ENCODE measurements at regions not wholly inside any gene's neighbourhood (a gene's known extent, or its start where the extent isn't known, plus 50 kb on each side); places are given as distances from the start of the nearest gene placed in this dataset.
A peak's percentile ranks its signal among the peaks of the same experiment; 100 is the strongest.

DNA sequence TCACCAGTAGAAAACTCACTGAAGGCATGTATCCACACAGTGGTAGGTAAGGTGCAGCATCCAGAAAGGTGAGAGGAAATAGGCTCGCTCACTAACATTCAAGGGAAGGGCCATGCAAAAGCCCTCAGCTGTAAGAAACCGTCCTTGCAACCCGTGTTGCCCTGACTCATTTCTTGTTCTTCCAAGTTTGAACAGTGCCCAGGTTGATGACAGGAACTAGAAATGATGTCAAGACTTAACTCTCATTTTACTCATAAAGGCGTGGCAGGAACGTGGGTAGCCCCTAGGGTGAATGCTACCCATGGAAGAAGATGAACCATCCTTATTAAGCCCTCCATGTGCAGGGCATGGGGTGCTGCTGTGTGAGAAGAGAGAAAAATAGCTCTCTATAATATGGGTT, 187.6 kb downstream of the CD83 start:
- peaks cover 0 to 21% (median 2%) of the 10 kb centered on the region in 5 donors for H3K4me1 ChIP-seq (ENCODE audit: control insufficient read depth in 5 of 5, insufficient read depth in 5 of 5, low read length in 5 of 5)
- DNase-seq, result no peak
- H3K36me3 ChIP-seq (ENCODE audit: control insufficient read depth in 4 of 4, insufficient read depth in 4 of 4, low read length in 4 of 4), result no peaks in the 10 kb centered on the region
- ATAC-seq (ENCODE audit: insufficient read depth, low FRiP score), result no peak
- no peaks in the 10 kb centered on the region for H3K27me3 ChIP-seq (ENCODE audit: control insufficient read depth in 3 of 3, insufficient read depth in 3 of 3, low read length in 2 of 3)
- no peak for TF ChIP-seq CTCF (IDR thresholded peaks at IDR 0.05; ENCODE audit: control extremely low read depth, extremely low read depth)
- no peak overlapping the region for H3K27ac ChIP-seq (ENCODE audit: low read depth in 1 of 2, low read length in 1 of 2)
- no peak overlapping the region for H3K4me3 ChIP-seq
- peaks cover 0 to 4% (median 0%) of the 10 kb centered on the region in 4 donors for H3K9me3 ChIP-seq (ENCODE audit: control insufficient read depth in 4 of 4, insufficient read depth in 3 of 4, low read length in 3 of 4)
- H3K9ac ChIP-seq (ENCODE audit: insufficient read depth in 1 of 2, low read length in 2 of 2), result no peak overlapping the region
- 75 to 87% methylated on average over 5 of the region's 5 CpGs for WGBS, 2 donors

GRCh38 chr6:14305624-14306023, 188.1 kb downstream of the CD83 start:
- H3K27me3 ChIP-seq (ENCODE audit: control insufficient read depth in 3 of 3, insufficient read depth in 3 of 3, low read length in 2 of 3), result no peaks in the 10 kb centered on the region
- ATAC-seq (ENCODE audit: insufficient read depth, low FRiP score) (no peak), DNase-seq (peak in 1 of 3 donors; percentile 25)
- H3K9ac ChIP-seq (ENCODE audit: insufficient read depth in 1 of 2, low read length in 2 of 2), result no peak overlapping the region
- no peaks in the 10 kb centered on the region for H3K36me3 ChIP-seq (ENCODE audit: control insufficient read depth in 4 of 4, insufficient read depth in 4 of 4, low read length in 4 of 4)
- no peak for TF ChIP-seq CTCF (IDR thresholded peaks at IDR 0.05; ENCODE audit: control extremely low read depth, extremely low read depth)
- H3K9me3 ChIP-seq (ENCODE audit: control insufficient read depth in 4 of 4, insufficient read depth in 3 of 4, low read length in 3 of 4), result peaks cover 0 to 4% (median 0%) of the 10 kb centered on the region in 4 donors
- H3K4me1 ChIP-seq (ENCODE audit: control insufficient read depth in 5 of 5, insufficient read depth in 5 of 5, low read length in 5 of 5), result peaks cover 0 to 21% (median 2%) of the 10 kb centered on the region in 5 donors
- H3K4me3 ChIP-seq, result no peak overlapping the region
- 73 to 85% methylated on average over 2 of the region's 2 CpGs for WGBS, 2 donors
- H3K27ac ChIP-seq (ENCODE audit: low read depth in 1 of 2, low read length in 1 of 2), result no peak overlapping the region

GRCh38 chr6:14306151-14306906, 188.8 kb downstream of the CD83 start:
- peak overlapping the region in 1 of 2 donors; percentile 40 for H3K27ac ChIP-seq (ENCODE audit: low read depth in 1 of 2, low read length in 1 of 2)
- TF ChIP-seq CTCF (IDR thresholded peaks at IDR 0.05; ENCODE audit: control extremely low read depth, extremely low read depth), result no peak
- no peak overlapping the region for H3K9ac ChIP-seq (ENCODE audit: insufficient read depth in 1 of 2, low read length in 2 of 2)
- no peak for ATAC-seq (ENCODE audit: insufficient read depth, low FRiP score)
- peak in 2 of 3 donors; percentile 57 to 70 for DNase-seq
- WGBS, 2 donors, result 57 to 72% methylated on average over 11 of the region's 11 CpGs
- peaks cover 0 to 21% (median 4%) of the 10 kb centered on the region in 5 donors for H3K4me1 ChIP-seq (ENCODE audit: control insufficient read depth in 5 of 5, insufficient read depth in 5 of 5, low read length in 5 of 5)
- H3K36me3 ChIP-seq (ENCODE audit: control insufficient read depth in 4 of 4, insufficient read depth in 4 of 4, low read length in 4 of 4), result no peaks in the 10 kb centered on the region
- peaks cover 0 to 4% (median under 1%) of the 10 kb centered on the region in 4 donors for H3K9me3 ChIP-seq (ENCODE audit: control insufficient read depth in 4 of 4, insufficient read depth in 3 of 4, low read length in 3 of 4)
- no peaks in the 10 kb centered on the region for H3K27me3 ChIP-seq (ENCODE audit: control insufficient read depth in 3 of 3, insufficient read depth in 3 of 3, low read length in 2 of 3)
- no peak overlapping the region for H3K4me3 ChIP-seq
